GM04504 (cell line): ENCODE measurements at regions not wholly inside any gene's neighbourhood (a gene's known extent, or its start where the extent isn't known, plus 50 kb on each side); places are given as distances from the start of the nearest gene placed in this dataset.
"Not testable (repeated sequence)": the region's sequence is repeated elsewhere in the genome, so short reads cannot be mapped to it uniquely, and the experiment has no call there.

Experiments used
- DNase-seq: peaks from one replicate; pipeline ENCODE4 v3.0.0-alpha.2; 2012; ENCODE audit warnings: low read depth

GRCh38 chr5:29662876-29663275, 1530.6 kb upstream of the CDH6 start:
- no peak for DNase-seq

GRCh38 chr5:29654954-29655353, 1538.5 kb upstream of the CDH6 start:
- no peak for DNase-seq

DNA sequence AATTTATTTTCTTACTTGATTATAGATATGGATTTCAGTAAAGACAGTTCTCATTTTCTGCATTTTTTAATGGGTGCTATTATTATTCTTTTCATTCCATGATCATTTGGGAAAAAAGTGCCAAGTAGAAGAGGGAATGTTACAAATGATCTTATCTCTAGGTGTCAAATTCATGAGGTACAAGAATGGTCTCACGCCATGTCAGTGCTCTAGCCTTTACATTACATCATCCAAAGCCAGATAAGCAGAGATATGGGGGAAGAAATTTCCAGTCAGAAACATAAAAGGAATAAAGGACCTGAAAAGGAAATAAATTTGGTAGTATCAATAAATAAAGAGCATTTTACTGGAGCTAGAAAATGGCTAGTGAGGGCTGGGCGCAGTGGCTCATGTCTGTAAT, 1544.2 kb upstream of the CDH6 start:
- no peak for DNase-seq

DNA sequence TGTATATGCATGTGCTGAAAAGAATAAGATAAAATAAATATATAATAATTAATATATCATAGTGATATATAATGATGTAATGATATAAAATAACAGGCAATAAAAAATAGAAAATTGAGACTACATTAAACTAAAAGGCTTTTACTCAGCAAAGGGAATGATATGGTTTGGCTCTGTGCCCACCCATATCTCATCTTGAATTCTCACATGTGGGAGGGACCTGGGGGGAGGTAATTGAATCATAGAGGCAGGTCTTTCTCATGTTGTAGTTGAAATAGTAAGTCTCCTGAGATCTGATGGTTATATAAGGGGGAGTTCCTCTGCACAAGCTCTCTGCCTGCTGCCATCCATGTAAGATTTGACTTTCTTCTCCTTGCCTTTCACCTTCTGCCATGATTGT, 1550.9 kb upstream of the CDH6 start:
- no peak for DNase-seq

- DNase-seq = no peak
These were observed 1579.3 kb upstream of the CDH6 start for GRCh38 chr5:29614206-29614605.

GRCh38 chr5:29588236-29588635, 1605.2 kb upstream of the CDH6 start:
- no peak for DNase-seq

DNA sequence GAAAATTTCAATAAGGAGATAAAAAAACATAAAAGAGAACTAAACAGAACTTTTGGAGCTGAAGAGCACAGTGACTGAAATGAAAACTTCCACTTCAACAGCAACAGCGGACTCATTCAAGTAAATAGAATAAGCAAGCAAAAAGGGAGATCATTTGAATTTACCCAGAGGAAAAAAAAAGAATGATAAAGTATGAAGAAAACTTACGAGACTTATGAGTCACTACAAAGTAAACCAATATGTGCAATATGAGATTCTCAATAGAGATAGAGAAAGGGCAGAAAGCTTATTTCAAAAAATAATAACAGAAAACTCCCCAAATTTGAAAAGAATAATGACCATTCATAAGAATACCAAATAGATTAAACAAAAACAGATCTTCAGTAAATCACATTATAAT, 1605.7 kb upstream of the CDH6 start:
- DNase-seq = no peak

GRCh38 chr5:29568028-29568427, 1625.5 kb upstream of the CDH6 start:
- DNase-seq = no peak

GRCh38 chr5:29561564-29561963, 1631.9 kb upstream of the CDH6 start:
- no peak for DNase-seq

DNA sequence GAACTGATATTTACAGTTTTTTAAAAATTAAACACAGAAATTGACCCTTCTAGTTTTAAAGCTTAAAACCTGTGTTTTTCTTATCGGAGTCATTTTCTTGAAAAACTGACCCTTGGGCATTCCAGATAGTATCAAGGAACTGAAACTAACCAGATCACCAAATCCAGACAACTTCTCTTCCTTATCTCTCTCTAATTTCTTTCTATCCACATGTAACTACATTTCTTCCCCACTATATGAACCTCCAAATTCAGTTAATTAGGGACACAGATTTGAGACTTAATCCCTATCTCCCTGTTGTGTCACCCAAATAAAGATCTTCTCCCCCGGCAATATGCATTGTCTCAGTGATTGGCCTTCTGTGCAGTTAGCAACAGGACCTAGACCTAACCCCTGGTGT, 1643.0 kb upstream of the CDH6 start:
- DNase-seq = no peak

DNA sequence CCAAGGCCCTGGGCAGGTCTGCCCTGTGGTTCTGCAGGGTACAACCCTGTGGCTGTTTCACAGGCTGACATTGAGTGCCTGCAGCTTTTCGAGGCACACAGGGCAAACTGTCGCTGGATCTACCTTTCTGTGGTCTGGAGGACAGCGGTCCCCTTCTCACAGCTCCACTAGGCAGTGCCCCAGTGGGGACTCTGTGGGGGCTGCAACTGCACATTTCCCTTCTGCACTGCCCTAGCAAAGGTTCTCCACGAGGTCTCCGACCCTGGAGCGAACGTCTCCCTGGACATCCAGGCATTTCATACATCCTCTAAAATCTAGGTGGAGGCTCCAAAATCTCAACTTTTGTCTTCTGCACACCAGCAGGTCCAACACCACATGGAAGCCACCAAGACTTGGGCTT, 1645.2 kb upstream of the CDH6 start:
- no peak for DNase-seq

DNA sequence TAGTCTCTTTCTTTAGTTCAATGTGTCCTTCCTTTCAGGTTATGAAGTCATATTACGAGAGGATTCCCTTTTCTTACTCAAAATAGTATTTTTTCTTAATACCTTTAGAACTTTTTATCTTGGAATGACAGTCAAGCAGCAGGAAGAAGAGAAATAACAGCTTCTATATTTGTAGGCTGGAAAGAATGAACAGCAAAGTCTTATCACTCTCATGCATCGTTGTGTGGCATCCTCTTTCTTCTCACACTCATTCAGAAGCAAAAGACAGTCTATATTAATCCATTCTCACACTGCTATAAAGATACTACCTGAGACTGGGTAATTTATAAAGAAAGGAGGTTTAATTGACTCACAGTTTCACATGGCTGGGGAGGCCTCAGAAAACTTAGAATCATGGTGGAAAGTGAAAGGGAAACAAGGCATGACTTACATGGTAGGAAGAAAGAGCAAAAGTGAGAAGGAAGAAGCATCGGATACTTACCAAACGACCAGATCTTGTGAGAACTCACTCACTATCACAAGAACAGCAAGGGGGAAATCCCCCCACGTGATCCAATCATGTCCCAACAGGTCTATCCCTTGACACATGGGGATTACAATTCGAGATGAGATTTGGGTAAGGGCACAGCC, 1646.1 kb upstream of the CDH6 start:
- no peak for DNase-seq

DNA sequence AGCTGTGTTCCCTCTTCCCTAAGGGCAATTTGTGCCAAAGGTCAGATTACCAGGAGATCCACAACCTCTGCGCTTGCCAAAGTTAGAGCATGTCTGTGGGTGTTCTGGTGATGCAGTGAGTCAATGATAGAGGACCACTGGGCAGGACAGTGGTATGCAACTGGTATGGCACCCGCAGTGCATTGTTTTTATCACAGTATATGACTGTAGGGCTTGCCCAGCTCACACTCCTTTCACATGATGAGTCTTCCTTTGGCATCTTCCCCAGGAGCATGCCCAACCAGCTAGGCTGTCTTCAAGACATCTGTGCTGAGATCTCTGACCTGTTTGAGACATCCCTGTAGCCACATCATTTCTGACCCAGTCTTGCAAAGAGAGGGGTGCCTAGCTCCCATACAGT, 1650.0 kb upstream of the CDH6 start:
- no peak for DNase-seq

- DNase-seq = no peak
These were observed 1669.3 kb upstream of the CDH6 start for GRCh38 chr5:29524227-29524626.

DNA sequence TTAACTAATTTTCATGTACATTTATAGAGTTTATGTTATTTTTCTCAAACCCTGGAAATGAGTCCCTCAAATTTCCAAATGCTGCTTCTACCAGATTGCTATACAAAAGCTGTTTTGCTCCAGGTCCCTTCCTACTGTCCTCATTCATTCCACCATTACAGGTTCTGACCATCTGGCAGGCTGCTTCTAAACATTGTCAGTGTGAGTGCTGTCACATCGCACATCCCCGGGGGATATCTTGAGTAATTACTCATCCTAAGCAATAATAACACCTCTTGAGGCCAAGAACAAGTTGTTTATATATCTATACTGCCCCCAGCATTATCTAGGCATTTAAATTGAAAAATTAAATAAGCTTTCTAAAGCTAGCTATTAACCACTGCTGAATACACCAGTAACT, 1675.3 kb upstream of the CDH6 start:
- DNase-seq = no peak

DNA sequence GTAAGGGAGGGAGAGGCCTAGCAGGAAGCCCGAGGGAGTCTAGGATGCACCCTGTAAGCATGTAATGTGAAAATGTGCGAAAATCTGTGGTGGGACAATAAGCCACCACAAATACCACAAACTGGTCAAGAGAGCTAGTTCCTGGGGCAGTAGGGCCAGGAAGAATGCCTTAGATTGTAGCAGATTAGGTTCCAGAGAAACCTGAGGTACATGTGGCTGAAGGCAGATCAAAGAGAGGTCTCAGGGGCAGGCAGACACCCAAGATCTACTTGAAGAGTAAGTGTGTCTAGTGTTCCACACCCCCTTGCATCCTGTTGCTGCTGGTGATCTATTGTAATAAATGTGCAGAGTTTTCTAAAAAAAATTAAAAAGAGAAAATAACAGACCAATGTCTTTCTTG, 1677.3 kb upstream of the CDH6 start:
- no peak for DNase-seq

DNA sequence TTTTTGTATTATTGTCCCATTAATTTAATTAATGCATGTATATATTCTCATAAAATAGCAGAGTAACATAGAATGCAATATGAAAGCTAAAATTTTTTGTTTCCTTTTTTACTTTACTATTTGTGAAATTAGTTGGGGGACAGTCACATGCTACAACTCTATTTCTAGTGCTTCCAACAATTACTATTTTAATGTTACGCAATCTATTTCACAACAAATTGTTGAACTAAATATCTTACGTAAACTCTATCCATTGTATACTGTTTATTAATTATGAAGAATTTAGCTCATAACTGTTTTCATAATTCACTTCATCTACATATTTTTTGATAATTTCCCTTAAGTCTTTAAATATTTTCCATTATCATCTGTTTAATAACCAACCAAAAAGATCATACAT, 1685.4 kb upstream of the CDH6 start:
- DNase-seq = no peak

DNA sequence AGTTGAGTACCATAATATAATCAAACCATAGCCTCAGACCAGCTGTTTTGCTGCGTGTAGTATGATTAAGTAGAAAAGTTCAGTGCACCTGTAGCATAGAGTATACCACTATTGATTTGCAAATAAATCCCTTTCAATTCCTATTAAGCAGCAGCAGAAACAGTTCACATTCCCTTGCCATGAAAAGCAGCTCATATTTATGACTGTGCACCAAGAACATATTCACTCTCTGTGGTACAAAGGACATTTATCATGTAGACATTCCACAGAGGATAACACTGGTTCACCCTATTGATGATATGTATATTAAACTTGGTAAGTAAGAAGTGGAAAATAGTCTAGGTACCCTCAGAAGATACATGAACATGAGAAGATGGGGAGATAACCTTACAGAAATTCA, 1689.1 kb upstream of the CDH6 start:
- DNase-seq = no peak

DNA sequence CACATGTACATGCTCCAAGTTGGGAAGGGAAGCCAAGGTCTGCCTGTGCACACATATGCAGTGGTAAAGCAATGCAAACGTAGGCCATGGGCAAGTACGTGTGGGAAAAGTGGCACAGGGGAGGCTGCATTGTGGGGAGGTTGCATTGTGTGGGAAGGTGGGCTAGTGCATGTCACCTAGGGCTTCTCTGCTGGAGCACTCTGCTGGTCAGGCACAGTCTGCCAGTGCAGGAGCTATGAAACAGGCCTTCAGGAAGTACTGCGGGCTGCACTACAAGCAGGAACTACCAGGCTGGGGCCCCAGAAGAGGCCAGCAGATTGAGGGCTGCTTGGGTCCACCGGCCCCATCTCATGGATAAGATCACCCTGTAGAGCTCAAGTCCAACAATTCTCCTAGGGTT, 1694.6 kb upstream of the CDH6 start:
- no peak for DNase-seq

GRCh38 chr5:29498412-29498811, 1695.1 kb upstream of the CDH6 start:
- DNase-seq = no peak

DNA sequence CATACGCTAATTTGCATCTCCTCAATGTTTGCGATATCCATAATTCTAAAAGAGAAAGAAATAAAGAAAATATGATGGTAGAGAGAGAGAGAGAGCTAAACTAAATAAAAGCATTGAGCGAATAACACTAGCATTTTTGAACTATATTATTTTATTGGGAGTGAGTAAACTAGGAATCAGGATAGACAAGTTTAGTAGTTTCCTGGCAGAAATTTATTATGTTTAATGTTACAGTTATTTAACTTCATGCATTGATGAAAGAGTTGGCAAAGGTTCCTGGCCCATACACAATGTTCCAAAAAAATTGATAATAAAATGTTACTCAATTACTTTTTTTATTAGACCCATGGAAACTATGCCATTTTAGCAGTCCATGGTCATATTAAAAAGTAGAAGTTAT, 1708.2 kb upstream of the CDH6 start:
- no peak for DNase-seq

DNA sequence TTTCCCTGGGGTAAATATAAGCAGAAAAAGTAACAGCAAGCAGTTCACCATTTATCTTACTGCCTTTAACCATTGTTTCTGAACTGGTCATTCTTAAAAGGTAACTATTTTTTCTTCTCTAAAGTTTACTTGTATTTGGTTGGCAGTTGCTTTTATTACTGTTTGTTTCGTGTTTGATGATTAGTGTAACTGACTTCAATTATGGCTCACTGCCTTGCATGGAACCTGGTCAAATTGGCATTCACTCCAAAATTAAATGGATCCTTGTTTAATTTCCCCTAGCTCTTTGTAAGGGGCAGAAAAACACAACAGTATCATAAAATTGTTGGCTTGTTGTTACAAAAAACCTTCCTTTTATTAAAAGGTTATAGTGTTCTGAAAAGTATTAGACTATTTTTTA, 1723.9 kb upstream of the CDH6 start:
- DNase-seq = no peak

- no peak for DNase-seq
These were observed 1731.2 kb upstream of the CDH6 start for GRCh38 chr5:29462241-29462640.

GRCh38 chr5:29460971-29461559, 1732.4 kb upstream of the CDH6 start:
- no peak for DNase-seq

DNA sequence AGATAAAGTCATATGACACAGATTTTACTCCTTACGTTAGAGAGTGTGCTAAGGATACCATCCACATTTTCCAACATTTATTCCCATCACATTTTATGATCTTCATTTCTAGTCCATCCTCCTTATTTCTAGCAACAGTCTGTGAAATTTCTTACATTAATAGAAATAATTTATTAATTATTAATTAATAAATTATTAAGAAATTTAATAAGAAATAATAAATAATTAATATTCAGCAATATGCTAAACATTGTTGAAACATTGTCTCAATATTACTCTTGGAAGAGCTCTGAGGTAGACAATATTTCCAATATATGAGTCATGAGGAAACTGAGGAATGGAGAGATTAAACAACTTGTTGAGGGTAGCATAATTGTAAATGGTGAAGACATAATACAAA, 1742.5 kb upstream of the CDH6 start:
- not testable (repeated sequence) for DNase-seq
